ENCODE measurements at regions not wholly inside any gene's neighbourhood (a gene's known extent, or its start where the extent isn't known, plus 50 kb on each side); places are given as distances from the start of the nearest gene placed in this dataset.

- DNase-seq = peak; percentile 75
These were observed 50.3 kb upstream of the HLA-G start for GRCh38 chr6:29777310-29777709.

Measured in suppressor macrophage treated with lipopolysaccharide for 4 hours (primary cell).